AG09309 (cell line): ENCODE measurements at regions not wholly inside any gene's neighbourhood (a gene's known extent, or its start where the extent isn't known, plus 50 kb on each side); places are given as distances from the start of the nearest gene placed in this dataset.

ENCODE experiments used
- DNase-seq: peaks from one replicate; pipeline ENCODE4 v3.0.0-alpha.2; 2010; ENCODE audit warnings: low read depth
- H3K4me3 ChIP-seq: 2 replicates; pipeline ENCODE4 v1.5.1; 2011; ENCODE audit warnings: mild to moderate bottlenecking, low read depth, low read length, moderate library complexity; ENCODE audit not compliant: control insufficient read depth
- CTCF ChIP-seq: IDR thresholded peaks from 2 replicates; pipeline ENCODE4 v1.5.1; 2011; ENCODE audit warnings: mild to moderate bottlenecking, low read depth, low read length, inconsistent platforms; ENCODE audit not compliant: insufficient read depth, control insufficient read depth; ENCODE audit errors: missing control alignments

GRCh38 chr7:136045992-136046391 lies 68.8 kb upstream of the MTPN start:
- H3K4me3 ChIP-seq: no peak overlapping the region
- no peak for TF ChIP-seq CTCF
- DNase-seq: no peak

- no peak for TF ChIP-seq CTCF
- DNase-seq: no peak
These were observed 68.0 kb upstream of the MTPN start for GRCh38 chr7:136045181-136045580.

GRCh38 chr7:136039577-136040345 lies 62.6 kb upstream of the MTPN start:
- H3K4me3 ChIP-seq: no peak overlapping the region
- DNase-seq: no peak
- TF ChIP-seq CTCF: no peak

More at GRCh38 chr7:136045181-136045580, 68.0 kb upstream of the MTPN start:
- no peak overlapping the region for H3K4me3 ChIP-seq

GRCh38 chr7:136036336-136036735 lies 59.2 kb upstream of the MTPN start:
- no peak overlapping the region for H3K4me3 ChIP-seq
- TF ChIP-seq CTCF: no peak
- DNase-seq: no peak

GRCh38 chr7:136034132-136034531 lies 57.0 kb upstream of the MTPN start:
- no peak for DNase-seq
- no peak for TF ChIP-seq CTCF
- no peak overlapping the region for H3K4me3 ChIP-seq

- TF ChIP-seq CTCF: no peak
- DNase-seq: no peak
- no peak overlapping the region for H3K4me3 ChIP-seq
These were observed 56.4 kb upstream of the MTPN start for GRCh38 chr7:136033413-136034031.
